ENCODE measurements at regions not wholly inside any gene's neighbourhood (a gene's known extent, or its start where the extent isn't known, plus 50 kb on each side); places are given as distances from the start of the nearest gene placed in this dataset.

GRCh38 chrX:98514032-98514431 is 1630.3 kb downstream of the RPA4 start:
- intact Hi-C loops (cut with DNase I; ENCODE audit: low total_unique reads) = no loop called here
- no peak for TF ChIP-seq POLR2A (IDR thresholded peaks at IDR 0.05)
- TF ChIP-seq CTCF (IDR thresholded peaks at IDR 0.05) = no peak
- no peaks in the 10 kb centered on the region for H3K36me3 ChIP-seq

GRCh38 chrX:98516120-98516519 is 1632.4 kb downstream of the RPA4 start:
- intact Hi-C loops (cut with DNase I; ENCODE audit: low total_unique reads) = no loop called here
- Histone ChIP-seq H3K4me3 (no peak overlapping the region), H3K4me1 (no peaks in the 10 kb centered on the region), H3K27ac (no peak overlapping the region), H3K9me3 (no peaks in the 10 kb centered on the region), H3K27me3 (no peaks in the 10 kb centered on the region), H3K36me3 (no peaks in the 10 kb centered on the region)
- TF ChIP-seq POLR2A (IDR thresholded peaks at IDR 0.05) (no peak), CTCF (IDR thresholded peaks at IDR 0.05) (no peak)
- DNase-seq = no peak

More at GRCh38 chrX:98514032-98514431, 1630.3 kb downstream of the RPA4 start:
- Histone ChIP-seq H3K27me3 (no peaks in the 10 kb centered on the region), H3K4me1 (no peaks in the 10 kb centered on the region), H3K4me3 (no peak overlapping the region), H3K9me3 (no peaks in the 10 kb centered on the region), H3K27ac (no peak overlapping the region)
- DNase-seq = no peak

GRCh38 chrX:98523026-98523425 is 1639.3 kb downstream of the RPA4 start:
- Histone ChIP-seq H3K4me3 (no peak overlapping the region), H3K27me3 (no peaks in the 10 kb centered on the region), H3K9me3 (no peaks in the 10 kb centered on the region), H3K27ac (no peak overlapping the region), H3K4me1 (no peaks in the 10 kb centered on the region), H3K36me3 (no peaks in the 10 kb centered on the region)
- TF ChIP-seq CTCF (IDR thresholded peaks at IDR 0.05) (no peak), POLR2A (IDR thresholded peaks at IDR 0.05) (no peak)
- no peak for DNase-seq
- intact Hi-C loops (cut with DNase I; ENCODE audit: low total_unique reads) = no loop called here

GRCh38 chrX:98523521-98523920 is 1639.8 kb downstream of the RPA4 start:
- Histone ChIP-seq H3K4me1 (no peaks in the 10 kb centered on the region), H3K36me3 (no peaks in the 10 kb centered on the region), H3K9me3 (no peaks in the 10 kb centered on the region), H3K4me3 (no peak overlapping the region), H3K27me3 (no peaks in the 10 kb centered on the region), H3K27ac (no peak overlapping the region)
- intact Hi-C loops (cut with DNase I; ENCODE audit: low total_unique reads) = no loop called here
- TF ChIP-seq CTCF (IDR thresholded peaks at IDR 0.05) (no peak), POLR2A (IDR thresholded peaks at IDR 0.05) (no peak)
- no peak for DNase-seq

GRCh38 chrX:98548519-98548918 is 1664.8 kb downstream of the RPA4 start:
- H3K36me3 ChIP-seq = no peaks in the 10 kb centered on the region
- intact Hi-C loops (cut with DNase I; ENCODE audit: low total_unique reads) = no loop called here
- H3K4me3 ChIP-seq = no peak overlapping the region
- TF ChIP-seq POLR2A (IDR thresholded peaks at IDR 0.05) = no peak
- no peak for TF ChIP-seq CTCF (IDR thresholded peaks at IDR 0.05)
- H3K4me1 ChIP-seq = no peaks in the 10 kb centered on the region
- no peak for DNase-seq
- H3K9me3 ChIP-seq = no peaks in the 10 kb centered on the region
- no peak overlapping the region for H3K27ac ChIP-seq
- H3K27me3 ChIP-seq = peaks cover 0 to 7% of the 10 kb centered on the region in 2 donors
